GM12892 (cell line): ENCODE measurements at regions not wholly inside any gene's neighbourhood (a gene's known extent, or its start where the extent isn't known, plus 50 kb on each side); places are given as distances from the start of the nearest gene placed in this dataset.

Experiments
- POLR2AphosphoS5 ChIP-seq: IDR thresholded peaks from 2 replicates; pipeline ENCODE4 v1.6.1; 2011; ENCODE audit warnings: low read depth, low read length, control low read depth
- TAF1 ChIP-seq: IDR thresholded peaks from 2 replicates; pipeline ENCODE4 v1.6.1; 2011; ENCODE audit warnings: low read depth, mild to moderate bottlenecking, control low read depth, low read length, borderline replicate concordance

DNA sequence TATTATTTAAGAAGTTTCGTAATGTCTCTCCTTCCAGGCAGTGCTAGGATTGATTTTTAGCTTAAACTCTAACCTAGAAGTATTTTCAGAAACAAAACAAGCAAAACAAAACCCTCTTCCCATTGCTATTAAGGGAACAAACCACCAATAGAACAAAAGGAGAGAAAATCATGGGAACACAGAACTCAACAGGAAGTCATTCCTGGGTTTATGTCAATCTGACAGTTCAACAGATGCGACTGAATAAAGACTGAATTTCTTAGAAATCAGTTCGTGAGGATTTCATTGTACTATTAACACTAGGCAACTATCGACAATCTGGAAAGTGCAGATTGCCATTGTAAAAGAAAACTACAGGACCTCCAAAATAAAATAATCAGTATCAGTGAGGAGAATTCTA, 229.1 kb upstream of the SMIM31 start:
- no peak for TF ChIP-seq POLR2AphosphoS5
- TF ChIP-seq TAF1, result no peak
